C4-2B (cell line): ENCODE measurements at regions not wholly inside any gene's neighbourhood (a gene's known extent, or its start where the extent isn't known, plus 50 kb on each side); places are given as distances from the start of the nearest gene placed in this dataset.

Experiments
- CTCF ChIP-seq: fragments of 450-650 bp; conservative IDR thresholded peaks from 2 replicates; pipeline ENCODE4 v1.5.1; 2017; ENCODE audit warnings: mild to moderate bottlenecking
- ZFX ChIP-seq: fragments of 450-650 bp; IDR thresholded peaks from 2 replicates; pipeline ENCODE4 v1.6.1; 2017

- TF ChIP-seq CTCF (no peak), ZFX (no peak)
Observed at GRCh38 chr12:96136725-96137378, 57.3 kb upstream of the ELK3 start.
